Activated naive CD8-positive, alpha-beta T cell treated with anti-CD3 and anti-CD28 coated beads, Interleukin-2, amount 50 U/mL, for 24 hours (primary cell): ENCODE measurements at regions not wholly inside any gene's neighbourhood (a gene's known extent, or its start where the extent isn't known, plus 50 kb on each side); places are given as distances from the start of the nearest gene placed in this dataset.

Experiments
- ATAC-seq: fragments of 150-1000 bp; cut with Tn5 transposase; one replicate; pipeline ENCODE4 v1.10.0; 2021
- DNase-seq: peaks from one replicate; pipeline ENCODE4 v3.0.0; 2021
- H3K27ac Mint-ChIP-seq: one replicate; pipeline ENCODE4 v1.8.0; 2021; ENCODE audit warnings: mild to moderate bottlenecking, mixed read lengths
- H3K27me3 Mint-ChIP-seq: one replicate; pipeline ENCODE4 v1.8.0; 2021; ENCODE audit warnings: mixed read lengths
- H3K36me3 Mint-ChIP-seq: one replicate; pipeline ENCODE4 v1.8.0; 2021; ENCODE audit warnings: low read depth, mixed read lengths
- H3K4me1 Mint-ChIP-seq: one replicate; pipeline ENCODE4 v1.8.0; 2021; ENCODE audit warnings: mixed read lengths
- H3K4me3 Mint-ChIP-seq: one replicate; pipeline ENCODE4 v1.8.0; 2021; ENCODE audit warnings: mild to moderate bottlenecking, moderate library complexity, mixed read lengths
- H3K9me3 Mint-ChIP-seq: one replicate; pipeline ENCODE4 v1.8.0; 2021; ENCODE audit warnings: mixed read lengths

GRCh38 chr1:70536708-70537366 is 125.8 kb downstream of the CTH start:
- no peak overlapping the region for H3K27ac Mint-ChIP-seq
- no peak for DNase-seq
- H3K9me3 Mint-ChIP-seq: no peaks in the 10 kb centered on the region
- H3K27me3 Mint-ChIP-seq: peaks cover 12% of the 10 kb centered on the region
- no peaks in the 10 kb centered on the region for H3K36me3 Mint-ChIP-seq
- H3K4me1 Mint-ChIP-seq: no peaks in the 10 kb centered on the region
- no peak overlapping the region for H3K4me3 Mint-ChIP-seq
- no peak for ATAC-seq

- Mint-ChIP-seq H3K4me3 (no peak overlapping the region), H3K36me3 (no peaks in the 10 kb centered on the region), H3K27ac (no peak overlapping the region), H3K9me3 (no peaks in the 10 kb centered on the region), H3K4me1 (no peaks in the 10 kb centered on the region), H3K27me3 (peaks cover 12% of the 10 kb centered on the region)
- ATAC-seq: no peak
- DNase-seq: no peak
Measured at GRCh38 chr1:70537788-70538187, 126.7 kb downstream of the CTH start.

DNA sequence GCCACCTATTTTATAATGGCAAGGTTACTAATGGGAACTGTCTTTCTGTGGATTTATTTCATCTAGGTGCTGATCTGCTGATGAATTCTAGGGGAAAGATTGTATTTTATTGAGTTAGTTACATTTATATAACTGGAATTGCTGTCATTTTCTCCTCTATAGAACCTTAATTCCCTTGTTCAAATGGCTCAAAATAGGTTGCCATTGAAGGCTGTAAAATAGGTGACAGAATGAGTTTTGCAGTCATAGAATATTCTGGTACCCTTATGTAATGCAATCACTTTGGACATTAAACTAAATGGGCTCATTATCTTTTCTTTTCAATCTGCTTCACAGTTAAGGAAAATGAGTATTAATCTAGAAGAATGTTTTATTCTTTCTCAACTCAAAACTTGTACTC is 131.0 kb downstream of the CTH start:
- H3K27ac Mint-ChIP-seq: no peak overlapping the region
- ATAC-seq (no peak), DNase-seq (no peak)
- no peaks in the 10 kb centered on the region for H3K36me3 Mint-ChIP-seq
- H3K27me3 Mint-ChIP-seq: peaks cover 7% of the 10 kb centered on the region
- H3K4me1 Mint-ChIP-seq: no peaks in the 10 kb centered on the region
- no peaks in the 10 kb centered on the region for H3K9me3 Mint-ChIP-seq
- H3K4me3 Mint-ChIP-seq: no peak overlapping the region

DNA sequence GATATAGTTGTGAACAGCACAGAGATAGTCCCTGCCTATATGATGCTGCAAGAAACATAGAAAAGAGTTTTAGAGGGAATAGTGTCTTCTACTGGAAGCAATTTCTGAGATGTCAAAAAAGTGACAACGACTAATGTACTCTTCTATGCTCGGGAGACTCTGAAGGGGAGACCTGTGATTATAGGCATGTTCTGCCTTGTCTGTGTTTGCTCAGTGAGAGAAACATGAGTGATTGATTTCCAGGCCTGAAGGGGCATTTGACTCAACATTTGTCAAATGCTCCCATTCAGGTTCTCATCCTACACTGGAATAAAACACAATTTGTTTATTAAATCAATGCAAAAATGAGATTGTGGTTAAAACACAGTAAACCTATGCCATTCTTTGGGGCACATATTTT is 131.8 kb downstream of the CTH start:
- DNase-seq (no peak), ATAC-seq (no peak)
- Mint-ChIP-seq H3K9me3 (no peaks in the 10 kb centered on the region), H3K4me3 (no peak overlapping the region), H3K27ac (no peak overlapping the region), H3K4me1 (no peaks in the 10 kb centered on the region), H3K27me3 (peaks cover 7% of the 10 kb centered on the region), H3K36me3 (no peaks in the 10 kb centered on the region)

- Mint-ChIP-seq H3K4me1 (no peaks in the 10 kb centered on the region), H3K9me3 (no peaks in the 10 kb centered on the region), H3K27me3 (peaks cover 4% of the 10 kb centered on the region), H3K36me3 (no peaks in the 10 kb centered on the region), H3K4me3 (no peak overlapping the region), H3K27ac (no peak overlapping the region)
- no peak for ATAC-seq
- no peak for DNase-seq
Measured at GRCh38 chr1:70546726-70547125, 135.7 kb downstream of the CTH start.

- no peak overlapping the region for H3K27ac Mint-ChIP-seq
- H3K4me1 Mint-ChIP-seq: no peaks in the 10 kb centered on the region
- DNase-seq (no peak), ATAC-seq (no peak)
- H3K36me3 Mint-ChIP-seq: no peaks in the 10 kb centered on the region
- H3K4me3 Mint-ChIP-seq: no peak overlapping the region
- peaks cover 1% of the 10 kb centered on the region for H3K27me3 Mint-ChIP-seq
- no peaks in the 10 kb centered on the region for H3K9me3 Mint-ChIP-seq
Measured at GRCh38 chr1:70552662-70553566, 141.8 kb downstream of the CTH start.

DNA sequence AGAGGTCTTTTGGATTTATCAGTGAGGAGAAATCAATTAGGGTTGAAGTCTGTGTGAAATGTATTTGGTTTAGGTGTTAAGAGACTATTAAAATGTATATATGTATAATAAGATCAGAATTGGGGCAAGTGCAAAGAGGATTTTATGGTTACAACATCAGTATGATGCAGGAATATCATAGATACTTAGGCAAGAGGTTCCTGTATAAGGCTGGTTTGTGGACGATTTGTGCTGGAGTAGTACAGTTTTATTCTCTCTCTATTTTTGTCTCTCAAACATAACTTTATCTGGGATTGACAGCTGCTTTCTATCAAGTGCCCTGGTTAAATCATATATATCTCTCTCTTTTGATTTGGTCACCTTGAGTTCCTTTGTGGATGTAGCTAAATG is 142.5 kb downstream of the CTH start:
- no peak overlapping the region for H3K4me3 Mint-ChIP-seq
- H3K4me1 Mint-ChIP-seq: no peaks in the 10 kb centered on the region
- H3K27ac Mint-ChIP-seq: no peak overlapping the region
- H3K36me3 Mint-ChIP-seq: no peaks in the 10 kb centered on the region
- no peak for DNase-seq
- H3K9me3 Mint-ChIP-seq: no peaks in the 10 kb centered on the region
- H3K27me3 Mint-ChIP-seq: peaks cover 1% of the 10 kb centered on the region
- ATAC-seq: no peak

GRCh38 chr1:70554341-70554740 is 143.3 kb downstream of the CTH start:
- no peak for DNase-seq
- no peak for ATAC-seq
- Mint-ChIP-seq H3K27me3 (peaks cover 1% of the 10 kb centered on the region), H3K27ac (no peak overlapping the region), H3K9me3 (no peaks in the 10 kb centered on the region), H3K4me1 (no peaks in the 10 kb centered on the region), H3K4me3 (no peak overlapping the region), H3K36me3 (no peaks in the 10 kb centered on the region)

GRCh38 chr1:70556541-70556940 is 145.5 kb downstream of the CTH start:
- Mint-ChIP-seq H3K36me3 (no peaks in the 10 kb centered on the region), H3K27ac (no peak overlapping the region), H3K27me3 (peaks cover 2% of the 10 kb centered on the region), H3K9me3 (no peaks in the 10 kb centered on the region), H3K4me3 (no peak overlapping the region), H3K4me1 (no peaks in the 10 kb centered on the region)
- DNase-seq (no peak), ATAC-seq (no peak)

DNA sequence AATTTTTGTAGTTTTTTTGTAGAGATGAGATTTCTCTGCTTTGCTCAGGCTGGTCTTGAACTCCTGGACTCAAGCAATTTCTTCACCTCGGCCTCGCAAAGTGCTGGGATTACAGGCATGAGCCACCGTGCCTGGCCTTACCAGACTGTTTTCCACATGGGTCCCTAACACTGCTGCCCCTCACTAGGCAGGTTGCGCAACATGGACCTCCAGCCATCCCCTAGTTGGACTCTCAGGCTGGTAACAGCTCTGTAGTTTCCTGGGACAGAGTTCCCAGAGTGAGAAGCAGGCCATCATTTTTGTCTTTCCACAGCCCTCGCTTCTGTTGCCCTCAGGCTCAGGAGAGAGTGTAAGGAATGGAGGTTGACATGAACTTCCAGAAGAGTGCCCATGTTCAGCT is 156.1 kb downstream of the CTH start:
- Mint-ChIP-seq H3K4me3 (no peak overlapping the region), H3K4me1 (no peaks in the 10 kb centered on the region), H3K36me3 (no peaks in the 10 kb centered on the region), H3K27ac (no peak overlapping the region), H3K27me3 (peaks cover 4% of the 10 kb centered on the region), H3K9me3 (no peaks in the 10 kb centered on the region)
- DNase-seq: no peak
- ATAC-seq: no peak

GRCh38 chr1:70571191-70571590 is 160.1 kb downstream of the CTH start:
- H3K9me3 Mint-ChIP-seq: no peaks in the 10 kb centered on the region

DNA sequence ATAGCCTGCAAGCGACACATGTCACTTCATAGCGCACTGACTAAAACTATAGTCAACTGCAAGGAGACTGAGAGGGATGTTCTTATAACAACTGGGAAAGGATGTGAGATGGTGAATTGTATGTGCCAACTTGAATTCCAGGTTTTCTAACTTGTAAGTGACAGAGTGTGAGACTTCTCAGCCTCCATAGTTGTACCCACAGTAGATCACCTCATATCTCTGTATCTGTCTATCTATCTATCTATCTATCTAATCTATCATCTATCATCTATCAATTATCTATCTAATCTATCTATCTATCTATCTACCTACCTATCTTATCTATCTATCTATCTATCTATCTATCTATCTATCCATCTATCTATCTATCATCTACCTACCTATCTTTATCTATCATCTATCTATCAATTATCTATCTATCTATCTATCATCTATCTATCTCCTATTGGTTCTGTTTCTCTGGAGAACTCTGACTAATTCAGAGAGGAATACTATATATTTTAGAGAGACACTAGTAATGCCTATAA is 162.3 kb downstream of the CTH start:
- Mint-ChIP-seq H3K27ac (no peak overlapping the region), H3K4me3 (no peak overlapping the region), H3K9me3 (no peaks in the 10 kb centered on the region), H3K27me3 (peaks cover 5% of the 10 kb centered on the region), H3K36me3 (no peaks in the 10 kb centered on the region), H3K4me1 (no peaks in the 10 kb centered on the region)
- ATAC-seq: no peak
- no peak for DNase-seq

More at GRCh38 chr1:70571191-70571590, 160.1 kb downstream of the CTH start:
- Mint-ChIP-seq H3K27me3 (peaks cover 5% of the 10 kb centered on the region), H3K4me3 (no peak overlapping the region), H3K4me1 (no peaks in the 10 kb centered on the region), H3K27ac (no peak overlapping the region), H3K36me3 (no peaks in the 10 kb centered on the region)
- DNase-seq (no peak), ATAC-seq (no peak)

GRCh38 chr1:70581661-70582060 is 170.6 kb downstream of the CTH start:
- Mint-ChIP-seq H3K27me3 (no peaks in the 10 kb centered on the region), H3K4me1 (no peaks in the 10 kb centered on the region), H3K9me3 (no peaks in the 10 kb centered on the region), H3K36me3 (no peaks in the 10 kb centered on the region), H3K4me3 (no peak overlapping the region), H3K27ac (no peak overlapping the region)
- ATAC-seq (no peak), DNase-seq (no peak)

- H3K27ac Mint-ChIP-seq: no peak overlapping the region
- H3K27me3 Mint-ChIP-seq: no peaks in the 10 kb centered on the region
- no peaks in the 10 kb centered on the region for H3K36me3 Mint-ChIP-seq
- no peaks in the 10 kb centered on the region for H3K9me3 Mint-ChIP-seq
- H3K4me1 Mint-ChIP-seq: no peaks in the 10 kb centered on the region
- ATAC-seq (no peak), DNase-seq (no peak)
- H3K4me3 Mint-ChIP-seq: no peak overlapping the region
Measured at GRCh38 chr1:70583522-70583921, 172.5 kb downstream of the CTH start.

GRCh38 chr1:70586046-70586445 is 175.0 kb downstream of the CTH start:
- Mint-ChIP-seq H3K27me3 (no peaks in the 10 kb centered on the region), H3K4me1 (no peaks in the 10 kb centered on the region), H3K36me3 (no peaks in the 10 kb centered on the region), H3K9me3 (no peaks in the 10 kb centered on the region), H3K4me3 (no peak overlapping the region), H3K27ac (no peak overlapping the region)
- ATAC-seq (no peak), DNase-seq (no peak)
